ENCODE measurements at regions not wholly inside any gene's neighbourhood (a gene's known extent, or its start where the extent isn't known, plus 50 kb on each side); places are given as distances from the start of the nearest gene placed in this dataset.
A peak's percentile ranks its signal among the peaks of the same experiment; 100 is the strongest.

DNA sequence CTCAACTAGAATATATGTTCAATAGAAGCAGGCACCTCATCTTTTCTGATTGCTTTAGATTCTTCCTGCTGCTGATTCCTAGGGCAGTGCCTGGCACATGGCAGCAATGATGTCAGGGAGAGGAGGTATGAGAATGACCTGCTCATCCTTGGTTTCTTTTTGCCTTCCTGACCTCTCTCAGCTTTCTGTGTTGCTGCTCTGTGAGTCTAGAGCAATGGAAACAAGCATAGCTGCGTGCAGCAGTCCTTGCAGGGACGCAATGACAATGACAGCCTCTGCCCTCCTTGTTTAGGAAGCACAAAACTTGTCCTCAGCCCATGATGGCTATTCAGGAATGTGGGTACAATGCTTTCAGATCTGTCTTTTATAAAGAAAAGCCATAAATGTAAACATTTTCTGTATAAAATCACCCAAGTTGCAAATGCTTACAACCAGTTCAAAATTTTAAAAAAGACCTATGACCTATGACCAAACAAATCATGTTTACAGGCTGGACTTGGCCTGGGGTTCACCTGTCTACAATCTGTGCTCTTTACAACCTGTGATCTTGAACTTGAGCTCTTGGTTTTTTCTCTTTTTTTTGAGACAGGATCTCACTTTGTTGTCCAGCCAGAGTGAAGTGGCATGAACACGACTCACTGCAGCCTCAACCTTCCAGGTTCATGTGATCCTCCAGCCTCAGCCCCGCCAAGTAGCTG lies 549.4 kb upstream of the ATP2B1 start:
- no peaks in the 10 kb centered on the region for H3K9me3 ChIP-seq
- H3K36me3 ChIP-seq, result no peaks in the 10 kb centered on the region
- 93 to 97% (median 96%) methylated on average over 4 of the region's 4 CpGs for WGBS, 4 donors
- peaks cover 0 to 13% (median under 1%) of the 10 kb centered on the region in 12 donors for H3K4me1 ChIP-seq
- no peaks in the 10 kb centered on the region for H3K27me3 ChIP-seq
- TF ChIP-seq POLR2A (IDR thresholded peaks at IDR 0.05), result no peak
- TF ChIP-seq, protein P1, sequence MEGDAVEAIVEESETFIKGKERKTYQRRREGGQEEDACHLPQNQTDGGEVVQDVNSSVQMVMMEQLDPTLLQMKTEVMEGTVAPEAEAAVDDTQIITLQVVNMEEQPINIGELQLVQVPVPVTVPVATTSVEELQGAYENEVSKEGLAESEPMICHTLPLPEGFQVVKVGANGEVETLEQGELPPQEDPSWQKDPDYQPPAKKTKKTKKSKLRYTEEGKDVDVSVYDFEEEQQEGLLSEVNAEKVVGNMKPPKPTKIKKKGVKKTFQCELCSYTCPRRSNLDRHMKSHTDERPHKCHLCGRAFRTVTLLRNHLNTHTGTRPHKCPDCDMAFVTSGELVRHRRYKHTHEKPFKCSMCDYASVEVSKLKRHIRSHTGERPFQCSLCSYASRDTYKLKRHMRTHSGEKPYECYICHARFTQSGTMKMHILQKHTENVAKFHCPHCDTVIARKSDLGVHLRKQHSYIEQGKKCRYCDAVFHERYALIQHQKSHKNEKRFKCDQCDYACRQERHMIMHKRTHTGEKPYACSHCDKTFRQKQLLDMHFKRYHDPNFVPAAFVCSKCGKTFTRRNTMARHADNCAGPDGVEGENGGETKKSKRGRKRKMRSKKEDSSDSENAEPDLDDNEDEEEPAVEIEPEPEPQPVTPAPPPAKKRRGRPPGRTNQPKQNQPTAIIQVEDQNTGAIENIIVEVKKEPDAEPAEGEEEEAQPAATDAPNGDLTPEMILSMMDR (IDR thresholded peaks at IDR 0.05), result no peak
- DNase-seq (no peak), ATAC-seq (no peak)
- no peak overlapping the region for H3K27ac ChIP-seq
- intact Hi-C loops (cut with DNase I), result no loop called here
- H3K4me3 ChIP-seq, result no peak overlapping the region

DNA sequence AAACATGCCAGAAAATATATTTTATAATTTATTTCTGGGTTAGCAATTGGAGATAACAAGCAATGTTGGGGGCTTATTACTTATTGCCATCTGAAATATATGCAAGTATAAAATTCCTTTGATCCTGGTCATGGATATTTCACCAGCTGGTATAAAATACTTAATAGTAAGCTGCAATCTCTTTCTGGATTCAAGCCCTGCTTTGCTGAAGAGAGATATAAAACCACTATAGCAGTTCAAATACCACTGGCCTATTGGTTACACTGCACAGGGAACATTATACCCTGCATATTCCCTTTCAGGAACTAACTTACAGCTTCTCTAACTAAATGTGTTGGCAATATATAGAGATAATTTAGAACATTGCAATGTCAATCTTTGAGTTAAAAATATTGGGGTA lies 546.2 kb upstream of the ATP2B1 start:
- intact Hi-C loops (cut with DNase I), result loop anchor here in 1 of 10 donors (5.0 kb wide), 1 partner anchor 712 kb away; no protein-coding TSS in a partner anchor
- TF ChIP-seq, protein P1 (IDR thresholded peaks at IDR 0.05), result no peak

DNA sequence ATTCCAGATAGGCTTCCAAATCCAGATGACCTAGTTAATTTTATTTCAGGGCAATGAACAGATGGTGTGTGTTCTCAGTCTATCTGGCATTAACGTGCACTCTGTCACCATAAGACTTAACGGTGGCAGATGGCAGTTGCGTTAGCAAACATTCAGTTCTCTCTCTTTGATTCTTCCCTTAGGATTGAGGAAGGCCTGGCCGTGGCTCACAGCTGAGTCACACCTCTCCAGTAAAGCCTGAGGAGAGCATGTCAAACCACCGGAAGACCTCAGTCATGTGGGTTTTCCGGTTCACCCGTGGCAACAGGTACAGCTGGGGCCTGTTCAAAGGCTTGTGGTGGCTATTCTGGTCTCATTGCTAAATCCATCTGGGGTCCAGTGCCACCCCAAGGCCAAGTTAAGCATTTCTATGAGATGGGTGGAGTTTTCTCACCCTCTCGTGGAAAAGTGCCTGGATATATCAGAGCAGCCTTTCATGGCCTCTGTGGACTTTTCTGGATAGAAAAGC lies 545.1 kb upstream of the ATP2B1 start:
- Histone ChIP-seq H3K27ac (peak overlapping the region in 2 of 12 donors; percentile 19 to 28), H3K4me1 (peaks cover 0 to 29% (median 9%) of the 10 kb centered on the region in 12 donors), H3K36me3 (no peaks in the 10 kb centered on the region), H3K27me3 (no peaks in the 10 kb centered on the region), H3K4me3 (no peak overlapping the region), H3K9me3 (no peaks in the 10 kb centered on the region)
- 51 to 63% (median 55%) methylated on average over 8 of the region's 8 CpGs for WGBS, 4 donors
- DNase-seq (peak; percentile 35 to 74 (median 59)), ATAC-seq (peak; percentile 82 to 94 (median 90))
- intact Hi-C loops (cut with DNase I), result loop anchor here in 1 of 10 donors (5.0 kb wide), 1 partner anchor 711 kb away; no protein-coding TSS in a partner anchor
- TF ChIP-seq, protein P1 (IDR thresholded peaks at IDR 0.05), result peak in 4 of 12 donors; percentile 6 to 15 (median 12)
- TF ChIP-seq POLR2A (IDR thresholded peaks at IDR 0.05), result no peak

More for the DNA sequence above, 546.2 kb upstream of the ATP2B1 start:
- no peaks in the 10 kb centered on the region for H3K9me3 ChIP-seq
- ATAC-seq (no peak), DNase-seq (no peak)
- H3K27me3 ChIP-seq, result no peaks in the 10 kb centered on the region
- peaks cover 0 to 29% (median 9%) of the 10 kb centered on the region in 12 donors for H3K4me1 ChIP-seq
- no peaks in the 10 kb centered on the region for H3K36me3 ChIP-seq
- no peak overlapping the region for H3K4me3 ChIP-seq
- no peak overlapping the region for H3K27ac ChIP-seq

DNA sequence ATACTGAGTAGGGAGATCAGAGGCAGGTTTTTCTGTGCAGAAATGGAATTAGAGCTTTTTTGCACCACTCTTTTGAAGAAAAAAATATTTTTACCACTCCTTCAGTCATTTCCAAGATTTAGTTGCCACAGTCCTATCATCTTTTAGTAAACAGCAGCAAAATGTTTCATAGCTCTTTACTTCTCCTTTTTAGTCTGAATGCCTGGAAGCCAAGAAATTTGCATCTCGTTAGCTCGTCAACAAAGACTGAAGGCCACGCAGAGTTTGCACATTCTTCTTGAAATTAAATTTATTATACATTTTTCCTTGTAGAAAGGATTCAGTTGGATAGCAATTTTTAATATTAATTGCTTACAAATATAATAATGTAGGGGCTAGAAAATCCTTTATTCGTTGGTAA lies 544.5 kb upstream of the ATP2B1 start:
- H3K4me3 ChIP-seq, result no peak overlapping the region
- WGBS, 4 donors, result 78 to 85% (median 81%) methylated on average over 4 of the region's 4 CpGs
- intact Hi-C loops (cut with DNase I), result loop anchor here in 1 of 10 donors (5.0 kb wide), 1 partner anchor 711 kb away; no protein-coding TSS in a partner anchor
- peak overlapping the region in 2 of 12 donors; percentile 22 to 28 for H3K27ac ChIP-seq
- H3K9me3 ChIP-seq, result no peaks in the 10 kb centered on the region
- ATAC-seq (no peak), DNase-seq (no peak)
- H3K27me3 ChIP-seq, result no peaks in the 10 kb centered on the region
- peaks cover 0 to 29% (median 9%) of the 10 kb centered on the region in 12 donors for H3K4me1 ChIP-seq
- TF ChIP-seq, protein P1 (IDR thresholded peaks at IDR 0.05), result no peak
- TF ChIP-seq POLR2A (IDR thresholded peaks at IDR 0.05), result no peak
- H3K36me3 ChIP-seq, result no peaks in the 10 kb centered on the region

All from heart left ventricle (tissue), 16 donors.